Fibroblast of lung (primary cell): ENCODE measurements at regions not wholly inside any gene's neighbourhood (a gene's known extent, or its start where the extent isn't known, plus 50 kb on each side); places are given as distances from the start of the nearest gene placed in this dataset.

ENCODE experiments used
- DNase-seq, 2 donors: peaks; one replicate each; pipeline versions ENCODE4 v3.0.0 to v3.0.0-alpha.2; 2010; ENCODE audit warnings: low read depth in 2 of 2
- H2AFZ ChIP-seq: 2 replicates; pipeline ENCODE4 v1.5.1; 2012; ENCODE audit warnings: low read length, control low read depth, inconsistent platforms
- H3K27ac ChIP-seq: 2 replicates; pipeline ENCODE4 v1.5.1; 2011; ENCODE audit warnings: low read length, control low read depth; ENCODE audit not compliant: insufficient read depth
- H3K27me3 ChIP-seq: 2 replicates; pipeline ENCODE4 v1.5.1; 2011; ENCODE audit warnings: mild to moderate bottlenecking, low read length; ENCODE audit not compliant: control insufficient read depth, insufficient read depth
- H3K36me3 ChIP-seq: 2 replicates; pipeline ENCODE4 v1.5.1; 2011; ENCODE audit warnings: low read length; ENCODE audit not compliant: control insufficient read depth, insufficient read depth
- H3K4me1 ChIP-seq: 2 replicates; pipeline ENCODE4 v1.5.1; 2011; ENCODE audit warnings: low read length; ENCODE audit not compliant: control insufficient read depth, insufficient read depth; ENCODE audit errors: extremely low read depth
- H3K4me2 ChIP-seq: 2 replicates; pipeline ENCODE4 v1.5.1; 2011; ENCODE audit warnings: low read length, control low read depth; ENCODE audit not compliant: insufficient read depth; ENCODE audit errors: extremely low read depth
- H3K4me3 ChIP-seq, 4 experiments: fragments of 200-600 bp in 1 of 4; sonication (generic) in 1 of 4; replicated peaks in 1 of 4; 2 replicates each; pipeline ENCODE4 v1.5.1; 2011 to 2016; ENCODE audit warnings: low read length in 4 of 4, low read depth in 3 of 4, mild to moderate bottlenecking in 3 of 4, control low read depth in 2 of 4, inconsistent platforms in 1 of 4, mixed read lengths in 1 of 4; ENCODE audit not compliant: insufficient read depth in 1 of 4; ENCODE audit errors: control extremely low read depth in 1 of 4
- H3K79me2 ChIP-seq: 2 replicates; pipeline ENCODE4 v1.5.1; 2012; ENCODE audit warnings: mild to moderate bottlenecking, low read length, inconsistent platforms; ENCODE audit not compliant: control insufficient read depth, insufficient read depth
- H3K9ac ChIP-seq: 2 replicates; pipeline ENCODE4 v1.5.1; 2011; ENCODE audit warnings: mild to moderate bottlenecking, low read length, control low read depth; ENCODE audit not compliant: insufficient read depth
- H3K9me3 ChIP-seq: 2 replicates; pipeline ENCODE4 v1.5.1; 2012; ENCODE audit warnings: low read depth, low read length; ENCODE audit not compliant: control insufficient read depth, insufficient read depth
- H4K20me1 ChIP-seq: 2 replicates; pipeline ENCODE4 v1.5.1; 2011; ENCODE audit warnings: low read length; ENCODE audit not compliant: control insufficient read depth, insufficient read depth; ENCODE audit errors: extremely low read depth
- CTCF ChIP-seq, 2 donors: IDR thresholded peaks in 1 of 2; conservative IDR thresholded peaks in 1 of 2; 1 replicate in 1 of 2; 2 replicates in 1 of 2; pipeline ENCODE4 v1.5.1; 2011 to 2012; ENCODE audit warnings: low read length in 2 of 2, control low read depth in 1 of 2, inconsistent platforms in 1 of 2, low read depth in 1 of 2, mild to moderate bottlenecking in 1 of 2
- EZH2 ChIP-seq: IDR thresholded peaks from 2 replicates; pipeline ENCODE4 v1.5.1; 2012; ENCODE audit warnings: low read length, control low read depth, mild to moderate bottlenecking; ENCODE audit errors: missing control alignments

- Histone ChIP-seq H3K79me2 (no peaks in the 10 kb centered on the region), H3K4me2 (no peak overlapping the region)
Measured at GRCh38 chr16:64809876-64810629, 311.8 kb downstream of the CDH11 start.

GRCh38 chr16:64808474-64808873 lies 313.4 kb downstream of the CDH11 start:
- no peaks in the 10 kb centered on the region for H3K4me1 ChIP-seq
- no peak for TF ChIP-seq CTCF (conservative IDR thresholded peaks at IDR 0.05 in 1 of 2, IDR thresholded peaks at IDR 0.05 in 1 of 2; ENCODE audit: low read depth in 1 of 2, low read length in 2 of 2)
- no peak for TF ChIP-seq EZH2
- H4K20me1 ChIP-seq = no peaks in the 10 kb centered on the region
- no peak overlapping the region for H3K4me2 ChIP-seq
- no peak for DNase-seq
- no peak overlapping the region for H2AFZ ChIP-seq
- no peak overlapping the region for H3K4me3 ChIP-seq
- no peaks in the 10 kb centered on the region for H3K79me2 ChIP-seq
- H3K27ac ChIP-seq = no peak overlapping the region
- H3K27me3 ChIP-seq = no peaks in the 10 kb centered on the region
- no peaks in the 10 kb centered on the region for H3K36me3 ChIP-seq
- H3K9me3 ChIP-seq = no peaks in the 10 kb centered on the region
- H3K9ac ChIP-seq = no peak overlapping the region

More at GRCh38 chr16:64809876-64810629, 311.8 kb downstream of the CDH11 start:
- no peak for TF ChIP-seq EZH2
- TF ChIP-seq CTCF (conservative IDR thresholded peaks at IDR 0.05 in 1 of 2, IDR thresholded peaks at IDR 0.05 in 1 of 2; ENCODE audit: low read depth in 1 of 2, low read length in 2 of 2) = no peak
- H3K36me3 ChIP-seq = no peaks in the 10 kb centered on the region
- DNase-seq = no peak
- no peaks in the 10 kb centered on the region for H4K20me1 ChIP-seq
- no peak overlapping the region for H3K27ac ChIP-seq
- no peaks in the 10 kb centered on the region for H3K4me1 ChIP-seq
- no peak overlapping the region for H3K4me3 ChIP-seq
- no peak overlapping the region for H2AFZ ChIP-seq
- no peaks in the 10 kb centered on the region for H3K27me3 ChIP-seq
- H3K9ac ChIP-seq = no peak overlapping the region
- no peaks in the 10 kb centered on the region for H3K9me3 ChIP-seq

GRCh38 chr16:64791756-64792155 lies 330.1 kb downstream of the CDH11 start:
- H3K36me3 ChIP-seq = no peaks in the 10 kb centered on the region
- TF ChIP-seq EZH2 (no peak), CTCF (conservative IDR thresholded peaks at IDR 0.05 in 1 of 2, IDR thresholded peaks at IDR 0.05 in 1 of 2; ENCODE audit: low read depth in 1 of 2, low read length in 2 of 2) (no peak)
- H3K4me2 ChIP-seq = no peak overlapping the region
- H3K79me2 ChIP-seq = no peaks in the 10 kb centered on the region
- H3K9me3 ChIP-seq = no peaks in the 10 kb centered on the region
- no peaks in the 10 kb centered on the region for H3K4me1 ChIP-seq
- H3K27ac ChIP-seq = no peak overlapping the region
- no peak overlapping the region for H3K9ac ChIP-seq
- DNase-seq = peak in 1 of 2 donors; percentile 53
- H4K20me1 ChIP-seq = no peaks in the 10 kb centered on the region
- no peaks in the 10 kb centered on the region for H3K27me3 ChIP-seq
- no peak overlapping the region for H3K4me3 ChIP-seq
- H2AFZ ChIP-seq = no peak overlapping the region
